HL-60 (cell line): ENCODE measurements at regions not wholly inside any gene's neighbourhood (a gene's known extent, or its start where the extent isn't known, plus 50 kb on each side); places are given as distances from the start of the nearest gene placed in this dataset.
"Not testable (repeated sequence)": the region's sequence is repeated elsewhere in the genome, so short reads cannot be mapped to it uniquely, and the experiment has no call there.

ENCODE experiments used
- DNase-seq, 2 experiments: peaks; one replicate each; pipeline ENCODE4 v3.0.0-alpha.2; 2010 to 2020; ENCODE audit warnings: low read depth in 1 of 2, low spot score in 1 of 2
- H3K27ac ChIP-seq: fragments of 250-450 bp; sonication (Bioruptor Pico); replicated peaks from 2 replicates; pipeline ENCODE4 v1.5.1; 2020; ENCODE audit warnings: mild to moderate bottlenecking, moderate library complexity
- H3K27me3 ChIP-seq: fragments of 250-450 bp; sonication (Bioruptor Pico); 2 replicates; pipeline ENCODE4 v1.5.1; 2021; ENCODE audit warnings: mild to moderate bottlenecking, moderate library complexity; ENCODE audit not compliant: insufficient read depth, poor library complexity, severe bottlenecking
- H3K4me3 ChIP-seq: replicated peaks from 2 replicates; pipeline ENCODE4 v1.5.1; 2011; ENCODE audit warnings: mild to moderate bottlenecking, control low read depth, low read length; ENCODE audit not compliant: insufficient read depth
- GABPA ChIP-seq: IDR thresholded peaks from 2 replicates; pipeline ENCODE4 v1.6.1; 2012; ENCODE audit warnings: low read depth
- POLR2AphosphoS5 ChIP-seq: IDR thresholded peaks from 2 replicates; pipeline ENCODE4 v1.6.1; 2012; ENCODE audit warnings: low read depth
- REST ChIP-seq: IDR thresholded peaks from 2 replicates; pipeline ENCODE4 v1.6.1; 2012; ENCODE audit warnings: low read depth; ENCODE audit not compliant: insufficient replicate concordance
- SPI1 ChIP-seq: IDR thresholded peaks from 2 replicates; pipeline ENCODE4 v1.6.1; 2012; ENCODE audit warnings: low read depth, mild to moderate bottlenecking, borderline replicate concordance
- TF ChIP-seq, protein P1 (sequence below): IDR thresholded peaks from one replicate; pipeline ENCODE4 v1.5.1; 2011; ENCODE audit warnings: low read length, control low read depth, inconsistent platforms; ENCODE audit not compliant: insufficient read depth

GRCh38 chr11:98300719-98301118, 720.0 kb upstream of the CNTN5 start:
- Histone ChIP-seq H3K4me3 (no peak overlapping the region), H3K27me3 (no peaks in the 10 kb centered on the region), H3K27ac (no peak overlapping the region)
- DNase-seq: no peak
- TF ChIP-seq POLR2AphosphoS5 (no peak), SPI1 (no peak), GABPA (no peak), REST (no peak)
- TF ChIP-seq, protein P1, sequence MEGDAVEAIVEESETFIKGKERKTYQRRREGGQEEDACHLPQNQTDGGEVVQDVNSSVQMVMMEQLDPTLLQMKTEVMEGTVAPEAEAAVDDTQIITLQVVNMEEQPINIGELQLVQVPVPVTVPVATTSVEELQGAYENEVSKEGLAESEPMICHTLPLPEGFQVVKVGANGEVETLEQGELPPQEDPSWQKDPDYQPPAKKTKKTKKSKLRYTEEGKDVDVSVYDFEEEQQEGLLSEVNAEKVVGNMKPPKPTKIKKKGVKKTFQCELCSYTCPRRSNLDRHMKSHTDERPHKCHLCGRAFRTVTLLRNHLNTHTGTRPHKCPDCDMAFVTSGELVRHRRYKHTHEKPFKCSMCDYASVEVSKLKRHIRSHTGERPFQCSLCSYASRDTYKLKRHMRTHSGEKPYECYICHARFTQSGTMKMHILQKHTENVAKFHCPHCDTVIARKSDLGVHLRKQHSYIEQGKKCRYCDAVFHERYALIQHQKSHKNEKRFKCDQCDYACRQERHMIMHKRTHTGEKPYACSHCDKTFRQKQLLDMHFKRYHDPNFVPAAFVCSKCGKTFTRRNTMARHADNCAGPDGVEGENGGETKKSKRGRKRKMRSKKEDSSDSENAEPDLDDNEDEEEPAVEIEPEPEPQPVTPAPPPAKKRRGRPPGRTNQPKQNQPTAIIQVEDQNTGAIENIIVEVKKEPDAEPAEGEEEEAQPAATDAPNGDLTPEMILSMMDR: no peak

- no peak for DNase-seq
- TF ChIP-seq REST (no peak), POLR2AphosphoS5 (no peak), SPI1 (no peak), GABPA (no peak)
- TF ChIP-seq, protein P1: no peak
- no peak overlapping the region for H3K4me3 ChIP-seq
- H3K27me3 ChIP-seq: no peaks in the 10 kb centered on the region
- H3K27ac ChIP-seq: no peak overlapping the region
Observed at GRCh38 chr11:98307827-98308491, 712.8 kb upstream of the CNTN5 start.

DNA sequence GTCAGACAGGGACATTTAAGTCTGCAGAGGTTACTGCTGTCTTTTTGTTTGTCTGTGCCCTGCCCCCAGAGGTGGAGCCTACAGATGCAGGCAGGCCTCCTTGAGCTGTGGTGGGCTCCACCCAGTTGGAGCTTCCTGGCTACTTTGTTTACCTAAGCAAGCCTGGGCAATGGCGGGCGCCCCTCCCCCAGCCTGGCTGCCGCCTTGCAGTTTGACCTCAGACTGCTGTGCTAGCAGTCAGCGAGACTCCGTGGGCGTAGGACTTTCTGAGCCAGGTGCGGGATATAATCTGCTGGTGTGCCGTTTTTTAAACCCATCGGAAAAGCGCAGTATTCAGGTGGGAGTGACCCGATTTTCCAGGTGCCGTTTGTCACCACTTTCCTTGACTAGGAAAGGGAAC, 690.4 kb upstream of the CNTN5 start:
- not testable (repeated sequence) for H3K4me3 ChIP-seq, H3K27ac ChIP-seq, H3K27me3 ChIP-seq, DNase-seq

- TF ChIP-seq REST (no peak), SPI1 (no peak)
- Histone ChIP-seq H3K4me3 (no peak overlapping the region), H3K27ac (no peak overlapping the region), H3K27me3 (no peaks in the 10 kb centered on the region)
- no peak for DNase-seq
Observed at GRCh38 chr11:98358551-98358950, 662.2 kb upstream of the CNTN5 start.
